Stimulated activated CD4-positive, alpha-beta T cell treated with anti-CD3 and anti-CD28 coated beads, TNF-alpha, amount 100 ng/mL, for 24 hours (primary cell): ENCODE measurements at regions not wholly inside any gene's neighbourhood (a gene's known extent, or its start where the extent isn't known, plus 50 kb on each side); places are given as distances from the start of the nearest gene placed in this dataset.

ENCODE experiments used
- DNase-seq, 3 experiments: peaks; one replicate each; pipeline ENCODE4 v3.0.0-alpha.2; 2020; ENCODE audit warnings: low read depth in 3 of 3

DNA sequence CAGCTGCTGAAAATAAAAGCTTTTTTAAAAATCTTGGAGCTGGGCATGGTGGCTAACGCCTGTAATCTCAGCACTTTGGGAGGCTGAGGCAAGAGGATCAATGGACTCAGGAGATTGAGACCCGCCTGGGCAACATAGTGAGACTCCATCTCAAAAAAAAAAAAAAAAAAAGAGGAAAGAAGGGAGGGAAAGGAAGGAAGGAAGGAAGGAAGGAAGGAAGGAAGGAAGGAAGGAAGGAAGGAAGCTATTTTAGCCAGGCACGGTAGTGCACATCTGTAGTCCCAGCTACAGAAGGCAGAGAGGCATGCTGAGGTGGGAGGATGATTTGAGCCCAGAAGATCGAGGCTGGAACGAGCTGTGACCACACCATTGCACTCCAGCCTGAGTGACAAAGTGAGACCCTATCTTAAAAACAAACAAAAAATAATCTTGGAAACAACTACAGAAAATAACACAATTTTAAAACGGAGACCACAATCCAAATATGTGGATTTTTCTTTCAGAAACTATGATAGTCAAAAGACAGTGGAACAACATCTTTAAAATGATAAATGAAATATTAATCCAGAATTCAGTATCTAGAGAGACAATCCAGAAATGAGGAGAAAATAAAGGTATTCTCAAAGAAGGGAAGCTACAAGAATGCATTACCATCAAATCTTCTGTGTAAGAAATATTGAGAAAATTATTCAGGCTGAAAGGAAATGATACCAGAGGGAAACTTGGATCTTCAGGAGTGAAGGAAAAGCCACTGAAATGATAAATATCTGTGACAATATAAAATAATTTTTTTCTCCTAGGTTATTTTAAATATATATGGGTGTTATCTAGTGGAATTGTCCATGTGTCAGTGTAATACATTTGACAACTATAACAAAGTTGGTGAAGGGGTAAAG lies 182.0 kb downstream of the GPX5 start:
- DNase-seq = no peak

DNA sequence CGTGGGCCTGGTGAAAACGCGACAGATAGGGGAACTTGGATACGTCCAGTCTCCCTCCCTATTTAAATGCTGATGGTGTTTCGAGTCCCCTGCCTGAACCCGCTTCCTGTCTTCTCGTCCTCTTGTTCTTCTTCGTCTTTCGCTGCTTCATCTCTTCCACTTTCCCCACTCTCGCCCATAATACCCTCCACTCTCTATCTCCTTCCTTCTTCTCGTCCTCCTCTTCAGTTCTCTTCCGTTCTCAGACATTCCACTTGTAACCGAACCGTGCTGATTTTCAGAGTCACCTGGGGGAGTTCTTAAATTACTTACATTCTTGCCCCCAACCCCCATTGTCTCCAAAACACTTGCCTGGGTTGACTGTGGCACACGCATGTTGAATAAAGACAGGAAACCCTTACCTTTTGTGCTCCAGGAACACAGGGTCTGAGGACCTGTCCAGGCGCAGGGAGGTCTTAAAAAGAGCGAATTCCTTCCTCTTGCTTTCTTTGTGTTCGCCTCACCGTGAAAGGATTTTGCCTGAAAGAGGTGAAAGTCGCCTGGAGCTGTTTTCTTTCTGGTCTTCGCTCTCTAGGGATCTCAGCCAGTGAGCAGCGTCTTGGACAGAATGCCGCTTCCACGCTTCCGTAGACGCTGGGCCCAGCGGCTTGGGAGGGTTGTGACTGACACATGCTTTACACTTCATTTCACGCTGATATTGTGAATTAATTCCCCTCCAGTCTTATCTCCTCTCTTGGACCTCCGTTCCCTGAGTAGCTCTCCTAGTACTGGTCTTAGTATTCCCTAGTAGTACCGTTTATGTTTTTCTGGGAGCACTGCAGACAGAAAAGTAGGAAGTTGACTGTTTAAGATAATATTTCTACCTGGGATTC lies 184.0 kb downstream of the GPX5 start:
- no peak for DNase-seq

DNA sequence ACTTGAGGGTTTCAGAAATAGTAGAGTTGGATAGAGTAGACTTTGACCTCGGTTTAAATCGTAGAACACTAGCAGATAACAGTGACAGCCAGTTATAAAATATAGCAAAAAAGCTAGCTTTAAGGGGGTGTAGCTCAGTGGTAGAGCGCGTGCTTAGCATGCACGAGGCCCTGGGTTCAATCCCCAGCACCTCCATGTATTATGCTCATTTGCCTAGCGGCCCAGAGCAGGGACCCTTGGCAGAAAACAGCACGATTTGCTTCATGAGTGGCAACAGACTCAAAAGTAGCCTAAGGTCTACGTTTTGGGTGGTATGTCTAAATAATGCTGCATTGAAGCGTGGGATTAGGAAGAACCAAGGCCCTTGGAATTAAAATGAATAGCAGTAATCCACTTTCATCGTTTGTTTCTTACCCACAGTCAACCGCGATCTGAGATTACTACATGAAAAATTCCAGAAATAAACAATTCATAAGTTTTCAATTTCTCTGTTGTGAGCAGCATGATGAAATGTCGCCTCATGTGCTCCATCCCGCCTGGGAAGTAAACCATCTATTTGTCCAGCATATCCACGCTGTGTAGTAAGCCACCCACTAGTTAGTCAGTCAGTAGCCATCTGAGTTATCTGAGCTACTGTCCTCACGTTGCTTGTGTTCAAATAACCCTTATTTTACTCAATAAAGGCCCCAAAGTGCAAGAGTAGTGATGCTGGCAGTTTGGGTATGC lies 184.9 kb downstream of the GPX5 start:
- DNase-seq = peak in 1 of 3 experiments; percentile 21

DNA sequence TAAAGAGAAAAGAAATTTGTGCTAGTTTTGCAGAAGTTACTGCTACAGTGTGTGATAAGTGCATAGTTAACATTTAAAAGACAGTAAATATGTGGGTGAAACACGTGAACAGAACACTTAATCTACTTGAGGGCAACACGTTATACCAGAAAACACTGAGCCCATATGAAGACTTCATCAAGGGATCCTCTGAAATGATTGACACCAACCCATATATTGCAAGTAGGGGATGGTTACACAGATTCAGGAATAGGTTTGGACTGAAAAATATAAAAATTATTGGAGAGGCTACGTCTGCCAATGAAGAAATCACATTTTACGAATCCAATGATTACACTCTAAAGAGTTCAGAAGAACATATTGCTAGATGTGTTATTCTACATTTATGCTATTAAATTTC lies 185.6 kb downstream of the GPX5 start:
- DNase-seq = no peak

DNA sequence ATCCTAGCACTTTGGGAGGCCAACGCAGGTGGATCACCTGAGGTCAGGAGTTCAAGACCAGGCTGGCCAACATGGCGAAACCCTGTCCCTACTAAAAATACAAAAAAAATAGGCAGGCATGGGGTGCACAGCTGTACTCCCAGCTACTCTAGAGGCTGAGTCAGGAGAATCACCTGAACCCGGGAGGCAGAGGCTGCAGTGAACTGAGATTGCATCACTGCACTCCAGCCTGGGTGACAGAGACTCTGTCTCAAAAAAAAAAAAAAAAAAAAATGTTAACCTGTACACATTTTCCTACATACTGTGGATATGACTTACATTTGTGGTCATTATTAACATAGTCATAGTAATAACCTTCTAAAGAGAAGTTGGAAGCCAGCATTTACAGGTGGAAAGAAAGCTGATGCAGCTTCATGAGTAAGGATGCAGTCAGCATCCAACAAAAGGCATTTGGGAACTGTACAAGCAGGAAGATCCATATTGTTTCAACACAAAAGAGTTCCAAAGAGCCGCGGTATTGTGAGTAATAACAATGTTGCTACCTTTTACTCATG lies 186.2 kb downstream of the GPX5 start:
- no peak for DNase-seq

DNA sequence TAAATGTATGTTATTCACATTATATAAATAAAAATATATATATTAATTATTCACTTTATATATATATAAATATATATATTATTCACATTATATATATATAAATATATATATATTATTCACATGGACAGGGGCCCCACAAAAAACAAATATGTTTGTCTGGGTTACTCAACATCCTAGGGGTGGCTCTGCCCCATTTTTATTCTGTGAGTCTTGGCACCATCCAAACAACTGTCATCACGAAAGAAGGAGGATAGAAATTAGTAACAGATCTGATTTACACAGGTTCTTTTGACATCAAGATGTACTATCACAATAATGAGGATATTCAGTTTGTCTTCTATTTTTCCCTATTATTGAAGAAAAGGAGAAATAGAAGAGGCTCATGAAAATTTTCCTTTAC lies 187.3 kb downstream of the GPX5 start:
- DNase-seq = no peak

DNA sequence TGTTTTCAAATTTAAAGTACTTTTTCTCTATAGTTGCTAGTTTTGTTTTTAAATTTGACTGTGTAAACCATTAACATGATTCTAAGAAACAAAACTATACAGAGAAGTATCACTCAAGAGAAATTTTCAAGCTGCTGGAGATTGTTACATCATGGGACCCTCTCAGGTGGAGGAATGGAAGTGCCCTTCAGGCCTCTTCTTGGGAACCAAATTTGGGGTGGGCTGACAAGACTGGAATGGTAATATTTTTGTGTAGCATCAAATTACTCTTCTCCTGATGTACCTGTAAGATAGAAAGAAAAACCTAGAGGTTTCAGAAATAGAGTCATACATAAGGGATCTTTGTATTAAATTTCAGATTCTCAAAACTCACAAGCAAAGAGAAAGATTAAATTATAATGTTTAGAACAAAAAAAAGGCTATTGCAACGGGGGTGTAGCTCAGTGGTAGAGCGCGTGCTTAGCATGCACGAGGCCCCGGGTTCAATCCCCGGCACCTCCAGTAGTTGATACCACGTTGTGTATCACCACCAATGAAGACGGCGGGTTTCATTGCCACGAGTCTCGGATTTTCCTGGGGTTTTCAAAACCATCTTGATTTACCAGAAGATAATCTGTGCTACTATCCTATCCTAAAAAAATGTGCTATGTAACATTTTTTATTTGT lies 193.7 kb downstream of the GPX5 start:
- peak in 1 of 3 experiments; percentile 53 for DNase-seq

DNA sequence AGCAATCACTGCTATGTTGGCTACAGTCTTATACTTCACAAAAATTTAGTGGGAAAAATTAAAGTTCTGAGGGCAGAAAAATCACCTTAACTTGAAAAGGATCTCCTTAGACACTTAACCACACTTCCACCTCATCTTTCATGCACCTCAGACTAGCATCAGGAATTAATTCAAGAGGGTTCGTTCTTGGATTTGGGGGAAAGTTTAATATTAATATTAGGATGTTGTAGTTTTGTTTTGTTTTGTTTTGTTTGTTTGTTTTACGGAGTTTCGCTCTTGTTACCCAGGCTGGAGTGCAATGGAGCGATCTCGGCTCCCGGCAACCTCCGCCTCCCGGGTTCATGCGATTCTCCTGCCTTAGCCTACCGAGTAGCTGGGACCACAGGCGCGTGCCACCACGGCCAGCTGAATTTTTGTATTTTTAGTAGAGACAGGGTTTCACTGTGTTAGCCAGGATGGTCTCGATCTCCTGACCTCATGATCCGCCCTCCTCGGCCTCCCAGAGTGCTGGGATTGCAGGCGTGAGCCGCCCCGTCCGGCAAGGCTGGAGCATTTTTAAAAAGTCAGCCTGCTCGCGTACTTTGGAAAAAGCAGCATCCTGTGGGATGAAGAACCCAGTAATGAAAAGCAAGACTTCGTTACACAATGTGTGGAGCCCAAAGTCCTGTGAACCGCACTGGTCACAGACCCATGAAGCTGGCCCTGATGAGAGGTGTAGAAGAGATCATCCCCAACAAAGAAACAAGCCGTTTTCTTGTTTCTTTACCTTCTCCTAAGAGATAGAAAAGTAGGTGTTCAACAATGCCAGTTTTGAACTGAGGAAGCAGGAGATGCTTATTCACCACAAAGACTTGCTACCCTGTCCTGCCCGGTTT lies 194.9 kb downstream of the GPX5 start:
- no peak for DNase-seq

DNA sequence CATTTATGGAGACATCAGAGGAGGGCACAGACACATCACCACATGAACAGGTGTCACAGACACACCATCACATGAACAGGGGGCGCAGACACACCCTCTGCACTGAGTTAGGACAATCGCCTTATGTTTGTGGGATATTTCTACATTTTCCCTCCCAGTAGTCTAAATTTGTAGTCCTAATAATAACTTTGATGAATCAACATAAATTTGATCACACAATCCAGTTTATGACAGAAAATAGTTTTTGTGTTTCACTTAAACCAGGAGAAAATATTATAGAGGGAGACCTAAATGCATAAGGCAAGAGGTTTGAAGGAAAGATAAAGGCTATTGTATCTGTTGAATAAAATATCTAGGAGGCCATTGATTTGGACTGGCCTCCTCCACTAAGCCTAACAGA lies 195.7 kb downstream of the GPX5 start:
- DNase-seq = no peak

DNA sequence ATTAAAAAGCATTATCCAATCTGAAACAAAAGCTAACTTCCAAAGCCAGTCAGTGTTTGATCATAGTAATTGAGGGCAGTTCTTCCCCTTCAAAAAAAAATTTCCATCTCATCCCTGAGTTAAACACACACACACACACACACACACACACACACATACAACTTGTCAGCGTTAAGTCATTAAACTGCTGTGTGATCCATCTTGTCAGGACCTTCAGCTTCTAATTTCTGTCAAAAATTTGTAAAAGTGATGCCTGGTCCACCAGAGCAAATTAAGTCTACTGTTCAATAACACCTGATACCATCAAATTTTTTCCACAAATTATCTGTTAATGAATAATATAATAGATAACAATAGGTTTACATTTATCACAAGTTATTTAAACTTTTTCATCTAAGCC lies 198.7 kb downstream of the GPX5 start:
- no peak for DNase-seq

DNA sequence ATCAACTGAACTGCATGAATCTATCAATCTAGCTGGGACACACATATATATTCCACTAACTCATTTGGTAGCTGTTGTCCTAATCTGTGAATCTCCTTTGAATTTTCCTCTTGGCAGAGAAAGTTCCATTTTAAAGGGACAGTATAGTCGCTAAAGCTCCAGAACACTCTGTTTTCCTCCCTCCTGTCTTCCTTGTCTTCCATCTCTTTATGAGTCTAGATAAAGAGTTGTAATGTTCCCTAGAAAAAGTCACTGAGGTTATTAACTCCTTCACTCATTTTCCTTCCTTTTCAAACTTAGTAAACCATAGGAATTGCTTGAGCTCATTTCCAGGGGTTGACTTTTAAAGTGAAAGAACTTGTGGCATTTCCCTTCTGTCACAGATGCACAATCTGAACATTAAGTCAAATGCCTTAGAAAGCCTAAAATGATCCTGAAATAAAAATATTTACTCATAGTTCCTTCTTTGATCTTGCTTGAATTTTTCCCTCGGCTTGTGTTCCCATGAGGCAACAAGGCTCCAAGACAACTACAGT lies 198.4 kb downstream of the TRIM27 start:
- no peak for DNase-seq

DNA sequence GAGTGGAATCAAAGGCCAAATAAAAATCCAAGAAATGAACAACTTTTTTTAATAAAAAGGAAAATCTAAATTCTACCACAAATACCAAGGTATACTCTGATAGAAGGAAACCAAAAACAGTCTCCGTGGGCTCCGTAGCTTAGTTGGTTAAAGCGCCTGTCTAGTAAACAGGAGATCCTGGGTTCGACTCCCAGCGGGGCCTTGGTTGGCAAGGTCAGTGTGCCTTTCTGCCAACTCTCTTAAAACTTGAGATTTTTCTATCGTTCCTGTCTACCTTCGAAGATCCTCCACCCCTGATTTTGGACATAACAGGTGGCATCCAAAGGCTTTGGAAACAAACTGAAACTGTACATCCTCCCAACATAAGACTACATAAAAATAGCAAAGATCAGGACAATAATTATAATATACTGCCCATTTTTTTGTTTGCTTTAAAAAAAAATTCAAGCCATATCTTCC lies 197.9 kb downstream of the TRIM27 start:
- no peak for DNase-seq

DNA sequence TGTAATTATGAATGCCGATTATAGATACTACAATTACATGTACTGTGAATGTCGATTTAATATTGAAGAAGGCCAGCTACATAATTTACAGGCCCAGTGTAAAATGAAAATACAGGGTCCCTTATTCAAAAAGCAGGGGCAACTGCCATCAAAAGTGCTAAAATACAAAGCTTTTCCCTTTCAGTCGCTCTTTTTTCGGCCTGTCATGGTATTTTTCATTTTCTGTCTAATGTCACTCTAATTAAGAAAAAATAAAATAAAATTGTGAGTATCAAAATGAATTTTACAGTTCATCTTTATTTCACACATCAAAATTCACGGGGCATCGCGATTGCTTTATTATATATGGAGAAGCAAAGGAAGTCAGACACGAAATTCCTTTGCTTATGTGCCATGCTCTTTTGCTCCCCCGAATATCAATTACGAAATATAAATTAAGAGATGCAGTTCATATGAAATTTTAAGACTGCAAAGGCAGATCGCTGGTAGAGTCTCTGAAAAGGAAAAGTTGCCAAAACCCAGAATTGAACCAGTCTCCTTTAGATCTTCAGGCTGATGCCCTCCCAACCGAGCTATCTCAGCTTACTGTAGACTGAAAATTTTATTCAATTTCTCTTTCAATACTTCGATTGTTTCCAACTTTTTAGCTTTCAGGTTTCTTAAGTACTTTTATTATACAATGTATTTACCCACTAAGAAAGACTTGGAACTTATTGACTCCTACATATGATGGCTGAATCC lies 197.0 kb downstream of the TRIM27 start:
- no peak for DNase-seq

DNA sequence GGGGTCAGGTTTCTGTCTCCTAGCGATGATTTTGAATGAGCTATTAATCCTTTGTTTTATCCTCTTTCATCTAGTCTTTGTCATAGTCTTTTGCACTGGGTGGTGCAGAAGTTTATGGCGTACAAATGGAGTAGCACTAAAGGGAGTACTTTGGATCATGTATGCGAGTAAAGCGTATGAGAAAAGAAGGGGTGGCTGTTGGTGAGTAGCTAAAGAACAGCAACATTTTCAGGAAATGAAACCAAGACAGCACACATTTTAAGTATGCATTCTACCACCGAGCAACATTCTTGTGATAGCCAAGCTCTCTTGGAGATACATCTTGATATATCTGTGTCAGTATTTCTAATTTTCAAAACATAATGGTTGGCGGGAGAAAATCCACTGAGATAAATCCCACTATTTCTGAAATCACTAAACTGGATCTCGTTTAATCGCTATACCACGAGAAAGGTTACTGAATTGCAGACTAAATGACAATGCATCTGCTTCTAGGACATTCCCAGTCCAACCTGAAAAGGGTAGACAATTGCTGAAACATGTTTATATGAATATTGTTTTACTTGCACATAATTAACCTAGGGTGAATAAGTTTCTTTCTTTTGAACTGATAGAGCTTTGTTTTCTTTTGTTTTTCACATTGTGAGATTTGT lies 196.1 kb downstream of the TRIM27 start:
- DNase-seq = no peak

DNA sequence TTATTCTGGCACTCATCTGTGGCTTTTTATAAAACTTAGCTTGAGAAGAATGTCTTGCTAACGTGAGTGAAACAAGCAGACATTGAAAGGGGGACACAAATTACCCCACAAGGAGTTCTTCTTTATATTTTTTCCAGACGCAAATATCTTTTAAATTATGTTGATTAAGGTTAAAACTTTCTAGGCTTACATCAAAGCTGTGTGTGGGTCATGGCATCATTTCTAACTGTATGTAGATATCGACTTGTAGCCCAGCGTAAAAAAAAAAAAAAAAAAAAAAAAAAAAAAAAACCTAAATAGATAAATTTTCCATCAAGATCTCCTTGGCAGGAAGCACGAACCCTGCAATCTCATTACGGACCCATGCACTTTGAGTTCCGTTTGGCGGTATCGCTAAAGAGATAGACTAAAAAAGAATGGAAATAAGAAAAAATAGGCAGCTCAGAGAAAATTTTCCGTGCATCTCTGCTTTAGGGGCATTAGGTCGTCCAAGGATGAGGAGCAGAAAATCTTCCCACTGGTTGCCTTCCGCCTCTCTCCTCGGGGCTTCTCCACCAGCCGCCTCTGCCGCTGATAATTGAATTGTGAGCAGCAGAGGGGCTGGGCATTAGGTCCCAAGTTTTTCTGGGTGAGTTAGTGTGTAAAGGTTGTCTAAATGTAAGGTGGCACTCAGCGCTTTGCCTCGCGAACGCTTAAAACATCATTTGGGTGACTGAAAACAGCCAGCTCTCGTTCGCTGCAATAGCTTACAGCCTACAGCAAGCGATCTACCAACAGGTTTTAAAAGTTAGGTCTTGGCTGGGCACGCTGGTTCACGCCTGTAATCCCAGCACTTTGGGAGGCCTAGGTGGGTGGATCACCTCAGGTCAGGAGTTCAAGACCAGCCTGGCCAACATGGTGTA lies 194.0 kb downstream of the TRIM27 start:
- no peak for DNase-seq

DNA sequence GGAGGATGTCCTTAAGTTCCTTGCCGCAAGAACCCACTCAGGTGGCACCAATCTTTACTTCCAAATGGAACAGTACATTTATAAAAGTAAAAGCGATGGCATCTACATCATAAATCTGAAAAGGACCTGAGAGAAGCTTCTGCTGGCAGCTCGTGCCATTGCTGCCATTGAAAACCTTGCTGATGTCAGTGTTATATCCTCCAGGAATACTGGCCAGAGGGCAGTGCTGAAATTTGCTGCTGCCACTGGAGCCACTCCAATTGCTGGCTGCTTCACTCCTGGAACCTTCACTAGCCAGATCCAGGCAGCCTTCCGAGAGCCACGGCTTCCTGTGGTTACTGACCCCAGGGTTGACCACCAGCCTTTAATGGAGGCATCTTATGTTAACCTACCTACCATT lies 191.7 kb downstream of the TRIM27 start:
- DNase-seq = no peak

DNA sequence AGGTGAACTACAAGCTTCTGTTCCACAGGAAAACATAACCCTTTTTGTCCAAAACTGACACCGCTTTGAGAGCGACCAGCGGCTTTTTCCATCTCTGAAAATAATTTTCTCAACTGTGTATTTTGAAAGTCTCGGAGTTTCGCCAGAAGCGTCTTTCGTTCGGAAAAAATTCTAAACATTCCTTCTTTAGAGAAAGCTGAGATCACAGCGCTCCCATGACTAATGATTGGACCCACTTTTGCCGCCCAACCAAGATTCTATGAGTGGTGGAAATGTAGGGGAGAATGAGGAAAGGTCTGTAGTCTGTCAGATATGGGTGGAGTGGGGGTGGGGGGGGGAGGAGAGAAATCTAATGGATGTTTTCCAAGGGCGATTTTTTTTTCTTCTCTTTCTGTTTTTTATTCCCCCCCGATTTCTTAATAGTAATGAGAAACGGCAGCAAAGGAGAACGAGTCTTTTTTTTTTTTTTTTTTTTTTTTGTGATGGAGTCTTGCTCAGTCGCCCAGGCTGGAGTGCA lies 189.3 kb downstream of the TRIM27 start:
- no peak for DNase-seq
